H1 (cell line): ENCODE measurements at regions not wholly inside any gene's neighbourhood (a gene's known extent, or its start where the extent isn't known, plus 50 kb on each side); places are given as distances from the start of the nearest gene placed in this dataset.

Experiments used
- EP300 ChIP-seq, 2 experiments: IDR thresholded peaks; 1 replicate in 1 of 2; 2 replicates in 1 of 2; pipeline ENCODE4 v1.6.1; 2011 to 2012; ENCODE audit warnings: low read depth in 2 of 2, low read length in 2 of 2, mild to moderate bottlenecking in 2 of 2, borderline replicate concordance in 1 of 2, inconsistent platforms in 1 of 2, moderate library complexity in 1 of 2
- EZH2 ChIP-seq: fragments of 200-600 bp; sonication (generic); IDR thresholded peaks from 2 replicates; pipeline ENCODE4 v1.7.1; 2012; ENCODE audit warnings: low read depth, mild to moderate bottlenecking, moderate library complexity, low read length, inconsistent platforms; ENCODE audit not compliant: severe bottlenecking
- KDM1A ChIP-seq: fragments of 200-600, 300-600 bp; sonication (generic); IDR thresholded peaks from 2 replicates; pipeline ENCODE4 v1.7.1; 2016; ENCODE audit warnings: mild to moderate bottlenecking, low read length, borderline replicate concordance
- KDM5A ChIP-seq: fragments of 200-600 bp; IDR thresholded peaks from 2 replicates; pipeline ENCODE4 v1.7.1; 2012; ENCODE audit warnings: mild to moderate bottlenecking, low read length, inconsistent platforms, mixed read lengths
- RAD21 ChIP-seq, 2 experiments: IDR thresholded peaks in 1 of 2; conservative IDR thresholded peaks in 1 of 2; 2 replicates each; pipeline ENCODE4 v1.6.1; 2011; ENCODE audit warnings: low read depth in 2 of 2, low read length in 2 of 2, improper control_type of control experiment in 1 of 2, inconsistent platforms in 1 of 2, mild to moderate bottlenecking in 1 of 2, moderate library complexity in 1 of 2
- SP1 ChIP-seq: IDR thresholded peaks from 2 replicates; pipeline ENCODE4 v1.6.1; 2011; ENCODE audit warnings: low read depth, low read length

DNA sequence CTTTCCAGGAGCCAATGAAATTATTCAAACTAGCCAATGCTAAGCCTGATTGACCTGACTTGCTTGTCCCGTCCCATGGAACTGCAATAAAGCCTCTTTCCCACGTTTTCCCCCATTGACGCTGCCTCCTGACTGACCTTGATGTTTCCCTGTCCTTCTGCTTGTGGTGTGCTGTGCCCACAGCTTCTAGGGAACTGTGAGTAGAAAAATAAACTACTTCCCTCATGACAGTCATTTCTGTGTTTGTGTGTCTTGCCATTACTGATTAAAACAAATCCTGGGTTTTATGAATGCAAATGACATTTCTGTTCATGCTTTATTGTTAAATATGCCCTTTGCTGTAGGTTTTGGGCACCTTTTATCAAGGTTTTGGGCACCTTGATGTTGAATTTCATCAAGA is 91.3 kb upstream of the ABI1 start (continued):
- TF ChIP-seq EZH2 (no peak), KDM5A (no peak), KDM1A (no peak), EP300 (IDR thresholded peaks at IDR 0.05; ENCODE audit: borderline replicate concordance in 1 of 2, low read depth in 2 of 2, low read length in 2 of 2) (no peak), RAD21 (IDR thresholded peaks at IDR 0.05 in 1 of 2, conservative IDR thresholded peaks at IDR 0.05 in 1 of 2; ENCODE audit: low read depth in 2 of 2, low read length in 2 of 2) (no peak), SP1 (no peak)
